ENCODE measurements at regions not wholly inside any gene's neighbourhood (a gene's known extent, or its start where the extent isn't known, plus 50 kb on each side); places are given as distances from the start of the nearest gene placed in this dataset.
"Not testable (repeated sequence)": the region's sequence is repeated elsewhere in the genome, so short reads cannot be mapped to it uniquely, and the experiment has no call there.

GRCh38 chr14:106393742-106394141 is 867.4 kb downstream of the TMEM121 start:
- DNase-seq: no peak

GRCh38 chr14:106395456-106396050 is 869.2 kb downstream of the TMEM121 start:
- DNase-seq: peak; percentile 67

- no peak for DNase-seq
These were observed 870.6 kb downstream of the TMEM121 start for GRCh38 chr14:106396999-106397398.

GRCh38 chr14:106398931-106399331 is 872.5 kb downstream of the TMEM121 start:
- DNase-seq: peak; percentile 71

GRCh38 chr14:106401316-106401715 is 874.9 kb downstream of the TMEM121 start:
- DNase-seq: not testable (repeated sequence)

- DNase-seq: peak; percentile 59
These were observed 883.8 kb downstream of the TMEM121 start for GRCh38 chr14:106410229-106410628.

- no peak for DNase-seq
These were observed 888.1 kb downstream of the TMEM121 start for GRCh38 chr14:106414464-106414863.

- DNase-seq: peak; percentile 97
These were observed 891.1 kb downstream of the TMEM121 start for GRCh38 chr14:106417224-106418049.

GRCh38 chr14:106419376-106419965 is 893.1 kb downstream of the TMEM121 start:
- no peak for DNase-seq

GRCh38 chr14:106421431-106422033 is 895.1 kb downstream of the TMEM121 start:
- peak; percentile 80 for DNase-seq

- no peak for DNase-seq
These were observed 895.7 kb downstream of the TMEM121 start for GRCh38 chr14:106422066-106422465.

GRCh38 chr14:106425150-106425549 is 898.8 kb downstream of the TMEM121 start:
- not testable (repeated sequence) for DNase-seq

- peak; percentile 42 for DNase-seq
These were observed 910.0 kb downstream of the TMEM121 start for GRCh38 chr14:106436310-106436905.

GRCh38 chr14:106442857-106443256 is 916.5 kb downstream of the TMEM121 start:
- peak; percentile 43 for DNase-seq

- no peak for DNase-seq
These were observed 928.6 kb downstream of the TMEM121 start for GRCh38 chr14:106455026-106455425.

- DNase-seq: peak; percentile 67
These were observed 933.8 kb downstream of the TMEM121 start for GRCh38 chr14:106459971-106460730.

- DNase-seq: no peak
These were observed 934.5 kb downstream of the TMEM121 start for GRCh38 chr14:106460916-106461315.

GRCh38 chr14:106466483-106466882 is 940.1 kb downstream of the TMEM121 start:
- not testable (repeated sequence) for DNase-seq

- DNase-seq: not testable (repeated sequence)
These were observed 942.5 kb downstream of the TMEM121 start for GRCh38 chr14:106468869-106469268.

- not testable (repeated sequence) for DNase-seq
These were observed 943.6 kb downstream of the TMEM121 start for GRCh38 chr14:106470028-106470427.

- peak; percentile 86 for DNase-seq
These were observed 948.1 kb downstream of the TMEM121 start for GRCh38 chr14:106474261-106475028.
